Ectodermal cell (in vitro differentiated cells): ENCODE measurements at regions not wholly inside any gene's neighbourhood (a gene's known extent, or its start where the extent isn't known, plus 50 kb on each side); places are given as distances from the start of the nearest gene placed in this dataset.

Experiments used
- H3K27ac ChIP-seq: 2 replicates; pipeline ENCODE4 v1.7.0; 2013; ENCODE audit warnings: mild to moderate bottlenecking, low read depth, low read length; ENCODE audit not compliant: insufficient read depth, poor library complexity, severe bottlenecking
- H3K27me3 ChIP-seq: 2 replicates; pipeline ENCODE4 v1.7.0; 2013; ENCODE audit warnings: mild to moderate bottlenecking, low read length; ENCODE audit not compliant: insufficient read depth, control insufficient read depth, poor library complexity, severe bottlenecking
- H3K36me3 ChIP-seq: one replicate; pipeline ENCODE4 v1.7.0; 2013; ENCODE audit warnings: low read length; ENCODE audit not compliant: control insufficient read depth, insufficient read depth
- H3K4me1 ChIP-seq: one replicate; pipeline ENCODE4 v1.7.0; 2013; ENCODE audit warnings: low read length; ENCODE audit not compliant: control insufficient read depth, insufficient read depth
- H3K4me3 ChIP-seq: 2 replicates; pipeline ENCODE4 v1.7.0; 2013; ENCODE audit warnings: low read depth, low read length, control low read depth; ENCODE audit not compliant: insufficient read depth
- H3K9me3 ChIP-seq: 2 replicates; pipeline ENCODE4 v1.7.0; 2013; ENCODE audit warnings: mild to moderate bottlenecking, low read length, moderate library complexity; ENCODE audit not compliant: control insufficient read depth
- WGBS, 2 experiments: methylation state at CpG; one replicate each; pipeline ENCODE4 v1.1.7; 2013; ENCODE audit warnings: missing lambda C conversion rate in 2 of 2; 5-methylcytosine and 5-hydroxymethylcytosine counted together

GRCh38 chr11:33509632-33510031, 191.0 kb downstream of the C11orf91 start:
- H3K27me3 ChIP-seq, result no peaks in the 10 kb centered on the region
- H3K36me3 ChIP-seq, result no peaks in the 10 kb centered on the region
- 92 to 97% methylated on average over 2 to 3 of the region's 3 CpGs for WGBS, 2 experiments
- H3K27ac ChIP-seq, result no peak overlapping the region
- H3K4me1 ChIP-seq, result no peaks in the 10 kb centered on the region
- no peak overlapping the region for H3K4me3 ChIP-seq
- no peaks in the 10 kb centered on the region for H3K9me3 ChIP-seq

GRCh38 chr11:33507967-33508366, 192.7 kb downstream of the C11orf91 start:
- Histone ChIP-seq H3K27ac (no peak overlapping the region), H3K4me3 (no peak overlapping the region), H3K27me3 (no peaks in the 10 kb centered on the region), H3K4me1 (no peaks in the 10 kb centered on the region), H3K36me3 (no peaks in the 10 kb centered on the region), H3K9me3 (no peaks in the 10 kb centered on the region)
- WGBS, 2 experiments, result 66 to 75% methylated on average over 3 of the region's 3 CpGs

GRCh38 chr11:33507356-33507755, 193.3 kb downstream of the C11orf91 start:
- Histone ChIP-seq H3K36me3 (no peaks in the 10 kb centered on the region), H3K4me1 (no peaks in the 10 kb centered on the region), H3K27ac (no peak overlapping the region), H3K4me3 (no peak overlapping the region), H3K9me3 (no peaks in the 10 kb centered on the region), H3K27me3 (no peaks in the 10 kb centered on the region)
- 89 to 92% methylated on average over 2 of the region's 3 CpGs for WGBS, 2 experiments

GRCh38 chr11:33505093-33505492, 195.5 kb downstream of the C11orf91 start:
- no peaks in the 10 kb centered on the region for H3K9me3 ChIP-seq
- no peaks in the 10 kb centered on the region for H3K27me3 ChIP-seq
- H3K4me3 ChIP-seq, result no peak overlapping the region
- WGBS, 2 experiments, result 84 to 92% methylated on average over 3 of the region's 3 CpGs
- no peak overlapping the region for H3K27ac ChIP-seq
- H3K4me1 ChIP-seq, result no peaks in the 10 kb centered on the region
- no peaks in the 10 kb centered on the region for H3K36me3 ChIP-seq

- 20 to 45% methylated on average over 1 to 2 of the region's 2 CpGs for WGBS, 2 experiments
- Histone ChIP-seq H3K27ac (no peak overlapping the region), H3K4me1 (no peaks in the 10 kb centered on the region), H3K36me3 (no peaks in the 10 kb centered on the region), H3K27me3 (no peaks in the 10 kb centered on the region), H3K9me3 (no peaks in the 10 kb centered on the region), H3K4me3 (no peak overlapping the region)
Observed at GRCh38 chr11:33500861-33501479, 199.7 kb downstream of the C11orf91 start.

GRCh38 chr11:33500332-33500731, 200.3 kb downstream of the C11orf91 start:
- H3K4me3 ChIP-seq, result no peak overlapping the region
- H3K9me3 ChIP-seq, result no peaks in the 10 kb centered on the region
- 100% methylated on average over 1 of the region's 1 CpG for WGBS, 2 experiments
- no peaks in the 10 kb centered on the region for H3K4me1 ChIP-seq
- no peaks in the 10 kb centered on the region for H3K27me3 ChIP-seq
- H3K36me3 ChIP-seq, result no peaks in the 10 kb centered on the region
- H3K27ac ChIP-seq, result no peak overlapping the region

GRCh38 chr11:33492596-33492995, 208.0 kb downstream of the C11orf91 start:
- H3K36me3 ChIP-seq, result no peaks in the 10 kb centered on the region
- no peaks in the 10 kb centered on the region for H3K4me1 ChIP-seq
- no peaks in the 10 kb centered on the region for H3K9me3 ChIP-seq
- H3K27ac ChIP-seq, result no peak overlapping the region
- WGBS, 2 experiments, result 82 to 85% methylated on average over 6 of the region's 6 CpGs
- no peak overlapping the region for H3K4me3 ChIP-seq
- H3K27me3 ChIP-seq, result no peaks in the 10 kb centered on the region

GRCh38 chr11:33490842-33491370, 209.7 kb downstream of the C11orf91 start:
- Histone ChIP-seq H3K9me3 (no peaks in the 10 kb centered on the region), H3K36me3 (no peaks in the 10 kb centered on the region), H3K4me1 (no peaks in the 10 kb centered on the region), H3K27ac (no peak overlapping the region), H3K4me3 (no peak overlapping the region), H3K27me3 (no peaks in the 10 kb centered on the region)
- 86 to 89% methylated on average over 3 of the region's 3 CpGs for WGBS, 2 experiments

GRCh38 chr11:33488971-33489370, 211.7 kb downstream of the C11orf91 start:
- no peaks in the 10 kb centered on the region for H3K27me3 ChIP-seq
- 91 to 93% methylated on average over 3 of the region's 3 CpGs for WGBS, 2 experiments
- H3K4me3 ChIP-seq, result no peak overlapping the region
- no peaks in the 10 kb centered on the region for H3K9me3 ChIP-seq
- H3K4me1 ChIP-seq, result no peaks in the 10 kb centered on the region
- no peaks in the 10 kb centered on the region for H3K36me3 ChIP-seq
- no peak overlapping the region for H3K27ac ChIP-seq

GRCh38 chr11:33480626-33481025, 220.0 kb downstream of the C11orf91 start:
- peaks cover 4% of the 10 kb centered on the region for H3K4me1 ChIP-seq
- whole genome bisulfite sequencing, 2 experiments, result 79 to 93% methylated on average over 2 to 3 of the region's 3 CpGs
- H3K4me3 ChIP-seq, result no peak overlapping the region
- no peak overlapping the region for H3K27ac ChIP-seq
- H3K27me3 ChIP-seq, result no peaks in the 10 kb centered on the region
- H3K9me3 ChIP-seq, result no peaks in the 10 kb centered on the region
- H3K36me3 ChIP-seq, result no peaks in the 10 kb centered on the region
